ENCODE measurements at regions not wholly inside any gene's neighbourhood (a gene's known extent, or its start where the extent isn't known, plus 50 kb on each side); places are given as distances from the start of the nearest gene placed in this dataset.

DNA sequence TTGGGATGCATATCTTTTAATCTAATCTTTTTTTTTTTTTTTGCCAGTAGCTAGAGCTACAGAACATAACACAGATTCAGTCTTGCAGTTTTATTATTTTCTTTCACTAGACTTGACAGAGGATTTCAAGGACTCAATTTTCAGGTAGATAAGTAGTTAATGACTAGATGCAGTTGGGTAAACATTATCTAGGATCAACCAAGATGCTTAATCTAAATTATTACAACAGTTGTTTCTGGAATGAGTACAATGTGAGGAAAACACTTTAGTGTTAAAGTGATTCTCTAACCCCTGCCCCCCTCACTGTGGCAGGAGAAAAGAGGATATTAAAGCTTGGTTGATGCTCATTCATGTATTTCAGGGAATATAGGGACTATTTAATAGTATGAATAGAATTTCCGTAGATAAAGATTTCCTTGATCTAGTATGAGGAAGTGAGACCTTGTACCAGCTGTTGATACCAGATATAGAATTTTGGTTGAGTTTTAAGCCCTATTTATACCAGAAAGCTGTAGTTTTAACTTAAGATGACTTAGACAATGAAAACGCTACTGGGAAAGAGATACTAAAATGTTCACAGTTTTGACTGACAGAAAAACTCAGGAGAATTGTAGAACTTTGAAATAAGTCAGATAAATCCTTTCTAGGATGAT is 389.0 kb upstream of the C2CD4B start:
- H3K27ac Mint-ChIP-seq (ENCODE audit: unreplicated experiment), result no peak overlapping the region
- H3K36me3 Mint-ChIP-seq (ENCODE audit: unreplicated experiment), result peaks cover 8% of the 10 kb centered on the region

DNA sequence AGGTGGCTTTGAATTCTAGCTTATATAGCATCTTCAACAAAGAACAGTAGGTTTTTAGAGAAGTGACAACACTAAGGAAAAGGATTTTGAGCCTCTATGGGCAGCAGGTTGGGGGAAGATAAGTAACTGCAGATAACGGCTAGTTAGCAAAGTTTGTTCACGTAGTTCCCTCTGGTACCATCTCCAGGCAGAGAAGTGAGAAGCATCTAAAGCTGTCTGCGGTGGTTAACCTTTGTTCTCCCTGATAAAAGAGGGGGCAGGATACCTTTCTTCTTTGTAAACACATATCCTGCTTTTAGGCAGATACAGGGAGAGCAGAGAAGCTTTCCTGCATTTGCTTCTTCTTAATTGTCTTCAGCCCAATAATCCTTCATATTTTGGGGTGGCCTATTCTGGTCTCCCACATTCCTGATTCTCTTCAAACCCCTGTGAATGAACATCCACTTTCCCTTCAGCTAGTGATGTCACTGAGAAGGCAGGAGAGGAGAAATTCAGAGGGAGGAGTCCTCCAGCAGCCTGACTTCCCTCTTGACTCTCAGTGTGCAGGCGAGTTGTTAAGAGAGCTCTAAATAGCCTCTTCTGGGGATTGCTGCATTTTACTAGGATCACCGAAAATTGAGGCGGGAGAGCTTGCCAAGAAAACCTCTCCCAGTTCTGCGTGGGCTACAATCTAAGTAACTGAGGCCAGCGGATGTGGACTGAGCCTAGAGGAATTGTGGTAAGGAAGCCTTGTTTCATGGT is 393.7 kb upstream of the C2CD4B start:
- Mint-ChIP-seq H3K36me3 (ENCODE audit: unreplicated experiment) (peaks cover 8% of the 10 kb centered on the region), H3K4me1 (ENCODE audit: unreplicated experiment) (no peaks in the 10 kb centered on the region), H3K9me3 (ENCODE audit: unreplicated experiment) (no peaks in the 10 kb centered on the region), H3K4me3 (ENCODE audit: unreplicated experiment) (no peak overlapping the region), H3K27ac (ENCODE audit: unreplicated experiment) (no peak overlapping the region), H3K27me3 (ENCODE audit: unreplicated experiment) (no peaks in the 10 kb centered on the region)
- no peak for DNase-seq (ENCODE audit: extremely low spot score, unreplicated experiment)
- TF ChIP-seq, protein P1, sequence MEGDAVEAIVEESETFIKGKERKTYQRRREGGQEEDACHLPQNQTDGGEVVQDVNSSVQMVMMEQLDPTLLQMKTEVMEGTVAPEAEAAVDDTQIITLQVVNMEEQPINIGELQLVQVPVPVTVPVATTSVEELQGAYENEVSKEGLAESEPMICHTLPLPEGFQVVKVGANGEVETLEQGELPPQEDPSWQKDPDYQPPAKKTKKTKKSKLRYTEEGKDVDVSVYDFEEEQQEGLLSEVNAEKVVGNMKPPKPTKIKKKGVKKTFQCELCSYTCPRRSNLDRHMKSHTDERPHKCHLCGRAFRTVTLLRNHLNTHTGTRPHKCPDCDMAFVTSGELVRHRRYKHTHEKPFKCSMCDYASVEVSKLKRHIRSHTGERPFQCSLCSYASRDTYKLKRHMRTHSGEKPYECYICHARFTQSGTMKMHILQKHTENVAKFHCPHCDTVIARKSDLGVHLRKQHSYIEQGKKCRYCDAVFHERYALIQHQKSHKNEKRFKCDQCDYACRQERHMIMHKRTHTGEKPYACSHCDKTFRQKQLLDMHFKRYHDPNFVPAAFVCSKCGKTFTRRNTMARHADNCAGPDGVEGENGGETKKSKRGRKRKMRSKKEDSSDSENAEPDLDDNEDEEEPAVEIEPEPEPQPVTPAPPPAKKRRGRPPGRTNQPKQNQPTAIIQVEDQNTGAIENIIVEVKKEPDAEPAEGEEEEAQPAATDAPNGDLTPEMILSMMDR (IDR thresholded peaks at IDR 0.05), result no peak

More for the DNA sequence above, 389.0 kb upstream of the C2CD4B start:
- Mint-ChIP-seq H3K27me3 (ENCODE audit: unreplicated experiment) (no peaks in the 10 kb centered on the region), H3K4me3 (ENCODE audit: unreplicated experiment) (no peak overlapping the region), H3K4me1 (ENCODE audit: unreplicated experiment) (no peaks in the 10 kb centered on the region), H3K9me3 (ENCODE audit: unreplicated experiment) (peaks cover 6% of the 10 kb centered on the region)
- TF ChIP-seq, protein P1 (IDR thresholded peaks at IDR 0.05), result no peak
- DNase-seq (ENCODE audit: extremely low spot score, unreplicated experiment), result no peak

DNA sequence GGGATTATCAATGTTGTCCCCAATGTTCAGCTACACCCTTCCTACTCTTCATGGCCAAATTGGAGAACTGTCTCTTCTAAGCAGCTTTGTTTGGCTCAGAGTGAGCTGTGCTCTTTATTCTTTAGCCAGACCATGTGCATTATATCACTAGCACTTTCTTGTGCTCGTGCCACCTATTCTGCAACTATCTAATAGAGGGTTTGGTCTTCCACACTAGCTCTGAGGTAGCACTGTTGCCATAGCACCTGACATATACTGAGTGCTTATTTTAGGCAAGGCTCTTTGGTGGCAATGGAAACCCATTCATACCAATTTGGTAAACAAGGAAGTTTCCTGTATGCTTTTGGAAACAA is 394.3 kb upstream of the C2CD4B start:
- TF ChIP-seq, protein P1 (IDR thresholded peaks at IDR 0.05), result no peak
- Mint-ChIP-seq H3K27ac (ENCODE audit: unreplicated experiment) (no peak overlapping the region), H3K9me3 (ENCODE audit: unreplicated experiment) (no peaks in the 10 kb centered on the region), H3K36me3 (ENCODE audit: unreplicated experiment) (peaks cover 8% of the 10 kb centered on the region), H3K27me3 (ENCODE audit: unreplicated experiment) (no peaks in the 10 kb centered on the region), H3K4me3 (ENCODE audit: unreplicated experiment) (no peak overlapping the region), H3K4me1 (ENCODE audit: unreplicated experiment) (no peaks in the 10 kb centered on the region)
- no peak for DNase-seq (ENCODE audit: extremely low spot score, unreplicated experiment)

DNA sequence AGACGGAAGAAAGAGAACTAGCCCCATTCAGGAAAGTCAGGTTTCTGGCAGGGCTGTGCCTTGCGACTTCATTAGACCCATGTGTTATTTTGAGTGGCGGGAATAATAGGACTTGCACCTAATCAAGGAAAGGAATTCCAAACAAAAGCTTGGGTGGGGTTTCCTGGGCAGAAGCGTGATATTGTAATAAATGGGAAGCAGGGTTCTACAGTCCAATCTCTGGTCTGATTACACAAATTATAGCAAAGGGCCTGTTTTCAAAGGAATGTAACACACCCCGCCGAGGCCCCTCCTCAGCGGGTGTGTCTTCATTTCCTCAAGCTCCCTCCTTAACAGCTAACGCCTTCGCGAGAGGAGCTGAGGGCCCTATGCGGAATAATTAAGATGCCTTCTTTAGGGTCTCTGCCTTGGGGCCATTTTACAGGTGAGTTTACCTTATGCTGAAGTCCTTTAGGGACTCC is 396.0 kb upstream of the C2CD4B start:
- H3K9me3 Mint-ChIP-seq (ENCODE audit: unreplicated experiment), result no peaks in the 10 kb centered on the region
- DNase-seq (ENCODE audit: extremely low spot score, unreplicated experiment), result no peak
- H3K36me3 Mint-ChIP-seq (ENCODE audit: unreplicated experiment), result peaks cover 8% of the 10 kb centered on the region
- H3K27ac Mint-ChIP-seq (ENCODE audit: unreplicated experiment), result no peak overlapping the region
- H3K4me1 Mint-ChIP-seq (ENCODE audit: unreplicated experiment), result no peaks in the 10 kb centered on the region
- H3K4me3 Mint-ChIP-seq (ENCODE audit: unreplicated experiment), result no peak overlapping the region
- TF ChIP-seq, protein P1 (IDR thresholded peaks at IDR 0.05), result no peak
- peaks cover 2% of the 10 kb centered on the region for H3K27me3 Mint-ChIP-seq (ENCODE audit: unreplicated experiment)

DNA sequence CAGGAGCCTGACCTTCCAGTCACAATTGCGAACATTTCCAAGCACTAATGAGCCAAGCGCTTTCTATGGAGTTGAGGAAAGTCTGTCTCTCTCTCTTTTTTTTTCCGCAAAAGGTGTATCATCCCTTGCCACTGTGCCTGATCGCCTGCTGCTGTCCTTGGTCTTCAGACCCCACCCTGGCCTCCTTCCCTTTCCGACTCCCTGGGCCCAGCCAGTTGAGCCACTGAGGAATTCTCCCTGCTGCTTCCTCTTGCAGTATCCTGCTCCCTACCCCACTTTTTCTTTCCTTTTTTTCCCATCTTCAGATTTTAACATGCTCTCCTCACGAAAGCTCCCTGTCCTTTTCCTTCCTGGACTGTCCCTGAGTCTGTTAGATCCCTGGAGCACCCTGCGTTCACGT is 396.5 kb upstream of the C2CD4B start:
- Mint-ChIP-seq H3K27ac (ENCODE audit: unreplicated experiment) (no peak overlapping the region), H3K4me1 (ENCODE audit: unreplicated experiment) (no peaks in the 10 kb centered on the region), H3K4me3 (ENCODE audit: unreplicated experiment) (no peak overlapping the region), H3K27me3 (ENCODE audit: unreplicated experiment) (peaks cover 2% of the 10 kb centered on the region), H3K36me3 (ENCODE audit: unreplicated experiment) (peaks cover 6% of the 10 kb centered on the region), H3K9me3 (ENCODE audit: unreplicated experiment) (no peaks in the 10 kb centered on the region)
- no peak for DNase-seq (ENCODE audit: extremely low spot score, unreplicated experiment)
- TF ChIP-seq, protein P1 (IDR thresholded peaks at IDR 0.05), result no peak

All from osteocyte (in vitro differentiated cells).